Stimulated activated CD8-positive, alpha-beta memory T cell treated with anti-CD3 and anti-CD28 coated beads, Interleukin-7, amount 100 ng/mL, for 24 hours (primary cell): ENCODE measurements at regions not wholly inside any gene's neighbourhood (a gene's known extent, or its start where the extent isn't known, plus 50 kb on each side); places are given as distances from the start of the nearest gene placed in this dataset.
"Not testable (repeated sequence)": the region's sequence is repeated elsewhere in the genome, so short reads cannot be mapped to it uniquely, and the experiment has no call there.

Source experiments
- DNase-seq: peaks from one replicate; pipeline ENCODE4 v3.0.0-alpha.2; 2020; ENCODE audit warnings: low read depth

- no peak for DNase-seq
These were observed 1655.3 kb upstream of the C9orf72 start for GRCh38 chr9:29228558-29228957.

DNA sequence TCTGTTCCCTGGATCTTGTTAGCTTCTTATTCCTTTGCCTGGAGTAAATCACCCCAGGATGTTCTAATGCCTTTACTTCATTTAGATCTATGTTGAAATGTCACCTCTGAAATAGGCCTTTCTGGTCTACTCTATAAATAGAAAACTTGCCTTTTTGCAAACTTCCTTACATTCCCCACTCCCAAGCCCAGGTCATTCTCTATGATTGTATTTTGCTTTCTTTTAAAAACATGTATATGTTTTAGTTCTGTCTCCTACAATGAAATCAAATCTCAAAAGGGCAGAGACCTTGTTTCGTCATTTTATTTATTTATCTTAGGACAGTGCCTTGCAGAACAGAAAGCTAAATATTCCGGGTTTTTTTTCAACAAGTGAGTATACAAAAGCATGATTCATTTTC lies 1657.7 kb upstream of the C9orf72 start:
- no peak for DNase-seq

DNA sequence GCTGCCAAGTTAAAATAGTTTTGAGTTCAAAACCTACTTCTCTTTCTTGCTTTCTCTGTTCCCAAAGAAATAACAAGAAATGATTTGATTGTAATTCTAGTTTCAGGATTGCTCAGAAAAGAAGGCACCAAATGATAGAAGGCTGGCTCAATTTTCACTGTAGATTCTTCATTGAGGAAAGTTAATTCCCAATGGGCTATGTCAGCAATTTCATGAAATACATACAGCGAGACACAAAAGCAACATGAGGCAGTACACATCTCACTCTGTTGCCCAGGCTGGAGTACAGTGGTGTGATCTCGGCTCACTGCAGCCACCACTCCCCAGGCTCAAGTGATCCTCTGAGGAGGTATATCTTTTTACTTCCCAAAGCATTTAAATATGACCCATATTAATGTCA lies 1659.9 kb upstream of the C9orf72 start:
- DNase-seq = no peak

DNA sequence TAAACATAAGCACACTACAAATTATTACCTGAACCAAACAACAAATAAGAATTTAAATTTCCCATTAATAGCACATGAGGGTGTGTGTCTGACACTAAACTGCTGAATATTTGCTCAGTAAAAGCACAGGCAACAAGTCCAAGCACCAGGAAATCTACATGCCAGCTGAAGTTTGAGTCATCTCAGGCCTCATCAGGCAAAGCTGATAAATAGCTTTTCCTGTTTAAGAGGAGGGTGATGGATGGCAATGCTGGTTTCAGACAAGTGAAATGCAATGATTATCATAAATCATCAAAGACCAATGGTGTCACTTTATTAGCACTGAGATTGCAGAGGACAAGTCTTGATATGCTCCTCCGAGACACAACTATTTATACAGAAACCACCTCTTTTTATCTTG lies 1668.0 kb upstream of the C9orf72 start:
- DNase-seq = no peak

GRCh38 chr9:29245351-29245750 lies 1672.1 kb upstream of the C9orf72 start:
- DNase-seq = no peak

- DNase-seq = not testable (repeated sequence)
These were observed 1697.1 kb upstream of the C9orf72 start for GRCh38 chr9:29270400-29270799.

DNA sequence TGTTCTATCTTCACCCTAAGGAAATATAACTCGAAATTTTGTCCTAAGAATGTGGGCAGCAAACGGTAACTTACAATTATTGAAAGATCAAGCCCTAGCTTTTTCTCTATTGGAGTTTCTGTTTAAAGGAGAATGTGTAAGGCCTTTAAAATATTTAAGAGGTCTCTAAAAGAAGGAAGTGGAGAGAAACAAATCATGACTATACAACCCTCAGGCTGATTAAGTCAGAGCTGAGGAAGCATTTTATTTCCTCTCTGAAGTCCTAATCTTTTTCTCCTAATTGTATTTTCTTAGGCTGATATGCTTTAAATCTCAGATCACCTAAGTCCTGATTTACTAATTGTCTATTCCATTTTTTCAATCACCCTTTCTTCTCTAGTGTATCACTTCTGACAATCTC lies 1708.8 kb upstream of the C9orf72 start:
- DNase-seq = no peak

DNA sequence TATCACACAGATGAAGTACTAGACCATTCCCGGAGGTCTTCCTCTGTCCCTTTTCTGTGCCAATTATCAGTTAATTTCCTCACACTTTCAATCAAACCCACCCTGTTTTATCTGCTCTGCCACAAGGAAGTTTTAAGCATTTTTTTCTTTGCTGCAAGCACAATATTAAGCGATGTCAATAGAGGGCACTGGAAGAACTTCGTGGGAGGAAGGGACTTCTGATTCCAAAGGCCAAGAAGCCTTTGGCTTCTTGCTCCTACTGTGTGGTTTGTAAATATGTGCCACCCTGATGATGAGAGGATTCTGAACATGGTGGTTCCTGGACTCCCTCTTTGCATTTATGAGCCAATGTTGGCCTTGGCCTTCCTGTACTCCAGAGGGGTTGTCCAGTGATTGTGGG lies 1712.5 kb upstream of the C9orf72 start:
- no peak for DNase-seq

- no peak for DNase-seq
These were observed 1716.1 kb upstream of the C9orf72 start for GRCh38 chr9:29289365-29289764.

DNA sequence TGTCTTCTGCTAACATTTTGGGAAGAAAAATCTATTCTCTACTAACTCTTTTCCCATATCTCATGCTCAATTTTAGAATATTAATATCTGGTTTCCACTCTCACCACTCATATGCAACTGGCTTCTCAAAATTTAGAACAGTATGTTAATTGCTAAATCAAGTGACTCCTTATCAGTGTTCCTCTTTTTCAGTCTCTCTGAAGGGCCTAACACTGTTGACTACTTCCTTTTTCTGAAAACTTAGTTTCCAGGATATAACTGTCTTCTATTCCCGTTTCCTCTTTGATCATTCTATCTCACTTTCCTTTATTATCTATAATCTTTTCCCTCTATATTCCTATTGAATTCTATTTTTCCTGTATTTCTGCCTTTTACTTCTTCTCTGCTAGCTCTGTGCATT lies 1717.2 kb upstream of the C9orf72 start:
- DNase-seq = no peak

DNA sequence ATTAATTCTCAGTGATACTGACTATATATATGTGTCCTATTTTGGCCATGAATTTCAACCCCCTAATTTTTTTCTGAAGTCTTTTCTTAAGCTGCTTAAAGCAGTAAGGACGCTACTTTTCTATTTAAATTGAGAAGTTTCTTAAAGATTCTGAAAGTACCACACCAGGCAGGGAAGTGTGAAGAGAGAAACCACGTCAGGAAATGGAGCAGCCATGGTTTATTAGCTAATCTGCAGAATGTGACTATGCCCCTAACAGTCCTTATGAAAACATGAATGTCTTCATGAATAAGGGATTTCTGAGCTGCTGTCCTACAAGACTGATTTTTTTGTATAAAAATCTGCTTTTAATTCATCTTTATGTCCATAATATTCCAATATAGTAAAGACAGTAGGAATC lies 1724.3 kb upstream of the C9orf72 start:
- DNase-seq = no peak

- no peak for DNase-seq
These were observed 1737.9 kb upstream of the C9orf72 start for GRCh38 chr9:29311221-29311620.

DNA sequence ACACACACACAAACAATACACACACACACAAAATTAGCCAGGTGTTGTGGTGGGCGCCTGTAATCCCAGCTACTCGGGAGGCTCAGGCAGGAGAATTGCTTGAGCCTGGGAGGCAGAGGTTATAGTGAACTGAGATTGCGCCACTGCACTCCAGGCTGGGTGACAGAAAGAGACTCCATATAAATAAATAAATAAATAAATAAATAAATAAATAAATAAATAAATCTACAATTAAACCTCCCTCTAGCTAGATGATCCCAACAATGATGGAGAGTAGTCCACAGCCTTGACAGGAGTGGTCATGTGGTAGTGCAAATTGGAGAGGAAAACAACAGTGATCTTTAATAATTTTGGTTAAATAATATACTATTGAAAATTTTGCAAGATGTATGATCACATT lies 1739.0 kb upstream of the C9orf72 start:
- DNase-seq = no peak

GRCh38 chr9:29319736-29320513 lies 1746.6 kb upstream of the C9orf72 start:
- DNase-seq = no peak

DNA sequence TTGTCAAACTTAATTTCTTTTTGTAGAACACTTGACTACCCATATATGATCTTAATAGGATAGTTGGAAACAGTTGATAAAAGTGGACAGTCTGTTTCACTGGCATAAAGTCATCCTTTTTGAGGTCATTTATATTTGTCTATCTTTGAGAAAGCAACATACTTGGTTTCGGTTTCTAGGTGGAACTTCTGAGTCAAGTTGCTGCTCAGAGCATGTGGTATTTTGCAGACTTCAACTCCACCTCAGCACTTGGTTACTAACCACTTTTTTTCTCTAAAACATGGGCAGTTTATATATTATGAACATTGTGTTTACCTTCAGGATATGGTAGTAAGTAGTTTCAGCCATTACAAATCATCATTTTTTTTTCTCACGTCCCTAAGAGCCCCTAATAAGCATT lies 1749.0 kb upstream of the C9orf72 start:
- DNase-seq = no peak

GRCh38 chr9:29325894-29326293 lies 1752.6 kb upstream of the C9orf72 start:
- DNase-seq = no peak

GRCh38 chr9:29332789-29333188 lies 1759.5 kb upstream of the C9orf72 start:
- DNase-seq = no peak

DNA sequence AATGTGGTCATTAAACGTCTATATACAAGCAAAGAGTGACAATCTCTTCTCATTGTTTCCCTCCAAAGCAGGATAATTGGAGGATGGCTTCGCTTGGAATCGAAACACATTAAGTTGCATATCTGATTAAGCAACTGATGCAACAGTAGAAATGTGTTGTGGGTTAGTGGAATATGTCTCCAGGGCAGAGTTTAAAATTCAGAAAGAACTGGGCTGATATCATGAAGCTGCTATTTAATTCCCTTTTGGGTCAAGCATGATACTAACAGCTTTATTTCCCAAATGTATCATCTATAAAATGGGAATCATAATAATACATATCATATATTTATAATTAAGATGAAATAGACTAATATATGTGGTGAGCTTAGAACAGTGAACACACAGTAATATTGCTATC lies 1763.0 kb upstream of the C9orf72 start:
- DNase-seq = no peak

DNA sequence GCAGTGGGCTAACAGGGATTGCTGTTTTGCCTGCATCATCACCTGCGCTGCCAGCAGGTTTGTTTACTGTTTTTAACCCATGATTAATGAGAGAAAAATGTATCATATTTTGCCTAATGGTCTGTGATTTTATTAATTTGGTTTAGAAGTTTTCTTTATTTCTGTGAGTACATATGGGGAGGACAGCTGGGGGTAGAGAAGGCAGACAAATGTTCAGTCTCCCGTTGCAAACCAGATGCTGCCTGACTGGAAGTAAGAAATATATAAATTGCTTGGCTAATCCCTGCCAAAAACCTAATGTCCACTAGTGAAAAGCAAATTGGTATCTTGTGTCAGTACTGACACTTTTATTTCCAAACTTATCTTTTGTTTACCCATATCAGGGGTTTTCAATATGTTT lies 1766.1 kb upstream of the C9orf72 start:
- DNase-seq = no peak

GRCh38 chr9:29348999-29349398 lies 1775.7 kb upstream of the C9orf72 start:
- DNase-seq = no peak

- DNase-seq = no peak
These were observed 1816.1 kb upstream of the C9orf72 start for GRCh38 chr9:29389421-29389820.

- DNase-seq = no peak
These were observed 1817.6 kb upstream of the C9orf72 start for GRCh38 chr9:29390859-29391258.

- no peak for DNase-seq
These were observed 1819.8 kb upstream of the C9orf72 start for GRCh38 chr9:29393064-29393463.

GRCh38 chr9:29394855-29395254 lies 1821.6 kb upstream of the C9orf72 start:
- no peak for DNase-seq
